ENCODE measurements at regions not wholly inside any gene's neighbourhood (a gene's known extent, or its start where the extent isn't known, plus 50 kb on each side); places are given as distances from the start of the nearest gene placed in this dataset.

GRCh38 chr5:32842813-32843530 lies 131.9 kb downstream of the NPR3 start:
- Mint-ChIP-seq H3K4me1 (peaks cover 7% of the 10 kb centered on the region), H3K9me3 (no peaks in the 10 kb centered on the region), H3K36me3 (ENCODE audit: low read depth) (no peaks in the 10 kb centered on the region), H3K27me3 (no peaks in the 10 kb centered on the region), H3K27ac (no peak overlapping the region), H3K4me3 (no peak overlapping the region)
- CTCF ChIA-PET: no interaction called here
- POLR2A ChIA-PET: no interaction called here
- DNase-seq: no peak

GRCh38 chr5:32843531-32843895 lies 132.4 kb downstream of the NPR3 start:
- H3K36me3 Mint-ChIP-seq (ENCODE audit: low read depth): no peaks in the 10 kb centered on the region
- no peaks in the 10 kb centered on the region for H3K9me3 Mint-ChIP-seq
- no peak overlapping the region for H3K4me3 Mint-ChIP-seq
- peaks cover 7% of the 10 kb centered on the region for H3K4me1 Mint-ChIP-seq
- POLR2A ChIA-PET: no interaction called here
- CTCF ChIA-PET: interaction anchor here (0.6 kb wide), 1 partner anchor 669 kb away, joined by 3 read pairs; no protein-coding TSS in a partner anchor
- no peak for DNase-seq
- no peak overlapping the region for H3K27ac Mint-ChIP-seq
- H3K27me3 Mint-ChIP-seq: no peaks in the 10 kb centered on the region

- ChIA-PET CTCF (interaction anchor here (1.0 kb wide), 1 partner anchor 9 kb away, joined by 3 read pairs; no protein-coding TSS in a partner anchor), POLR2A (no interaction called here)
- H3K9me3 Mint-ChIP-seq: no peaks in the 10 kb centered on the region
- no peaks in the 10 kb centered on the region for H3K36me3 Mint-ChIP-seq (ENCODE audit: low read depth)
- no peak for DNase-seq
- H3K27me3 Mint-ChIP-seq: no peaks in the 10 kb centered on the region
- no peak overlapping the region for H3K4me3 Mint-ChIP-seq
- H3K4me1 Mint-ChIP-seq: peaks cover 7% of the 10 kb centered on the region
- H3K27ac Mint-ChIP-seq: no peak overlapping the region
Observed at GRCh38 chr5:32845171-32845570, 134.1 kb downstream of the NPR3 start.

GRCh38 chr5:32848120-32848519 lies 137.0 kb downstream of the NPR3 start:
- H3K36me3 Mint-ChIP-seq (ENCODE audit: low read depth): no peaks in the 10 kb centered on the region

GRCh38 chr5:32848681-32849080 lies 137.6 kb downstream of the NPR3 start:
- no peak for DNase-seq
- Mint-ChIP-seq H3K27ac (no peak overlapping the region), H3K4me1 (no peaks in the 10 kb centered on the region), H3K9me3 (no peaks in the 10 kb centered on the region), H3K4me3 (no peak overlapping the region), H3K27me3 (no peaks in the 10 kb centered on the region), H3K36me3 (ENCODE audit: low read depth) (no peaks in the 10 kb centered on the region)
- CTCF ChIA-PET: no interaction called here
- POLR2A ChIA-PET: no interaction called here

More at GRCh38 chr5:32848120-32848519, 137.0 kb downstream of the NPR3 start:
- Mint-ChIP-seq H3K4me3 (no peak overlapping the region), H3K4me1 (no peaks in the 10 kb centered on the region), H3K27ac (no peak overlapping the region), H3K27me3 (no peaks in the 10 kb centered on the region), H3K9me3 (no peaks in the 10 kb centered on the region)
- ChIA-PET CTCF (no interaction called here), POLR2A (no interaction called here)
- no peak for DNase-seq

GRCh38 chr5:32850817-32851496 lies 139.8 kb downstream of the NPR3 start:
- POLR2A ChIA-PET: no interaction called here
- H3K4me1 Mint-ChIP-seq: no peaks in the 10 kb centered on the region
- H3K27ac Mint-ChIP-seq: no peak overlapping the region
- H3K9me3 Mint-ChIP-seq: no peaks in the 10 kb centered on the region
- no peaks in the 10 kb centered on the region for H3K36me3 Mint-ChIP-seq (ENCODE audit: low read depth)
- no peak for DNase-seq
- H3K4me3 Mint-ChIP-seq: no peak overlapping the region
- no peaks in the 10 kb centered on the region for H3K27me3 Mint-ChIP-seq
- CTCF ChIA-PET: no interaction called here

- H3K36me3 Mint-ChIP-seq (ENCODE audit: low read depth): no peaks in the 10 kb centered on the region
- POLR2A ChIA-PET: no interaction called here
- CTCF ChIA-PET: no interaction called here
- no peaks in the 10 kb centered on the region for H3K27me3 Mint-ChIP-seq
- DNase-seq: no peak
- no peak overlapping the region for H3K27ac Mint-ChIP-seq
- H3K9me3 Mint-ChIP-seq: no peaks in the 10 kb centered on the region
- H3K4me1 Mint-ChIP-seq: no peaks in the 10 kb centered on the region
- H3K4me3 Mint-ChIP-seq: no peak overlapping the region
Observed at GRCh38 chr5:32851559-32852173, 140.5 kb downstream of the NPR3 start.

- ChIA-PET POLR2A (no interaction called here), CTCF (no interaction called here)
- H3K9me3 Mint-ChIP-seq: peaks cover under 1% of the 10 kb centered on the region
- no peaks in the 10 kb centered on the region for H3K4me1 Mint-ChIP-seq
- no peak overlapping the region for H3K4me3 Mint-ChIP-seq
- no peaks in the 10 kb centered on the region for H3K27me3 Mint-ChIP-seq
- H3K27ac Mint-ChIP-seq: no peak overlapping the region
- no peak for DNase-seq
- no peaks in the 10 kb centered on the region for H3K36me3 Mint-ChIP-seq (ENCODE audit: low read depth)
Observed at GRCh38 chr5:32852535-32852934, 141.4 kb downstream of the NPR3 start.

GRCh38 chr5:32852976-32853375 lies 141.9 kb downstream of the NPR3 start:
- Mint-ChIP-seq H3K4me1 (no peaks in the 10 kb centered on the region), H3K27ac (no peak overlapping the region), H3K4me3 (no peak overlapping the region), H3K9me3 (peaks cover 2% of the 10 kb centered on the region), H3K36me3 (ENCODE audit: low read depth) (no peaks in the 10 kb centered on the region), H3K27me3 (no peaks in the 10 kb centered on the region)
- DNase-seq: no peak
- ChIA-PET POLR2A (no interaction called here), CTCF (no interaction called here)

GRCh38 chr5:32854473-32854872 lies 143.4 kb downstream of the NPR3 start:
- H3K9me3 Mint-ChIP-seq: peaks cover 10% of the 10 kb centered on the region

GRCh38 chr5:32859211-32859641 lies 148.1 kb downstream of the NPR3 start:
- ChIA-PET POLR2A (no interaction called here), CTCF (no interaction called here)
- Mint-ChIP-seq H3K9me3 (peaks cover 10% of the 10 kb centered on the region), H3K4me1 (no peaks in the 10 kb centered on the region), H3K27ac (no peak overlapping the region), H3K4me3 (no peak overlapping the region), H3K27me3 (no peaks in the 10 kb centered on the region), H3K36me3 (ENCODE audit: low read depth) (no peaks in the 10 kb centered on the region)
- no peak for DNase-seq

More at GRCh38 chr5:32854473-32854872, 143.4 kb downstream of the NPR3 start:
- no peak overlapping the region for H3K27ac Mint-ChIP-seq
- POLR2A ChIA-PET: interaction anchor here (0.7 kb wide), 1 partner anchor 37 kb away, joined by 3 read pairs; no protein-coding TSS in a partner anchor
- H3K36me3 Mint-ChIP-seq (ENCODE audit: low read depth): no peaks in the 10 kb centered on the region
- CTCF ChIA-PET: no interaction called here
- DNase-seq: no peak
- no peak overlapping the region for H3K4me3 Mint-ChIP-seq
- no peaks in the 10 kb centered on the region for H3K4me1 Mint-ChIP-seq
- no peaks in the 10 kb centered on the region for H3K27me3 Mint-ChIP-seq

- CTCF ChIA-PET: no interaction called here
- no peak overlapping the region for H3K4me3 Mint-ChIP-seq
- no peaks in the 10 kb centered on the region for H3K27me3 Mint-ChIP-seq
- no peaks in the 10 kb centered on the region for H3K36me3 Mint-ChIP-seq (ENCODE audit: low read depth)
- POLR2A ChIA-PET: no interaction called here
- H3K4me1 Mint-ChIP-seq: no peaks in the 10 kb centered on the region
- DNase-seq: no peak
- peaks cover 8% of the 10 kb centered on the region for H3K9me3 Mint-ChIP-seq
- H3K27ac Mint-ChIP-seq: no peak overlapping the region
Observed at GRCh38 chr5:32865475-32865874, 154.4 kb downstream of the NPR3 start.

GRCh38 chr5:32866138-32866537 lies 155.0 kb downstream of the NPR3 start:
- Mint-ChIP-seq H3K9me3 (peaks cover 8% of the 10 kb centered on the region), H3K4me1 (no peaks in the 10 kb centered on the region), H3K27ac (no peak overlapping the region), H3K36me3 (ENCODE audit: low read depth) (no peaks in the 10 kb centered on the region), H3K4me3 (no peak overlapping the region), H3K27me3 (no peaks in the 10 kb centered on the region)
- no peak for DNase-seq
- ChIA-PET POLR2A (no interaction called here), CTCF (no interaction called here)
